ENCODE measurements at regions not wholly inside any gene's neighbourhood (a gene's known extent, or its start where the extent isn't known, plus 50 kb on each side); places are given as distances from the start of the nearest gene placed in this dataset.

DNA sequence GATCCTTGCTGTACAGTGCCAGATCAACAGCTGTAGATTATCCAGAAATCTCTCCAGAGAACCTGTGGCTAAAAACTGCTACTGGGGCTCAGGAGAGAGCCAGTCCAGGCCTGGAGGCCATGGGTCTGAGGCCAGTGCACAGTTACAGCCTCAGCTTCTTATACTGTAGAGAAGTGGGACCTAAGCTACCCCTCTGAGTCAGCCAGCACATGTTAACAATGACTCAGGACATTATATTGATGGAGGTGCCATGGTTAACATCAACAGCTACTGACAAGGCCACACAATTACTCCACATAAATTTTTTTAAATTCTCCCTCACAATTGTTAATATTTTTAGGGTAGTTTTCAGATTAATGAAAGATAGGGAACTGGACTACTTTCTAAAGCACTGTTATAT lies 138.5 kb downstream of the RBM26 start:
- DNase-seq (ENCODE audit: insufficient read length, low spot score) (no peak), FAIRE-seq (no peak)

DNA sequence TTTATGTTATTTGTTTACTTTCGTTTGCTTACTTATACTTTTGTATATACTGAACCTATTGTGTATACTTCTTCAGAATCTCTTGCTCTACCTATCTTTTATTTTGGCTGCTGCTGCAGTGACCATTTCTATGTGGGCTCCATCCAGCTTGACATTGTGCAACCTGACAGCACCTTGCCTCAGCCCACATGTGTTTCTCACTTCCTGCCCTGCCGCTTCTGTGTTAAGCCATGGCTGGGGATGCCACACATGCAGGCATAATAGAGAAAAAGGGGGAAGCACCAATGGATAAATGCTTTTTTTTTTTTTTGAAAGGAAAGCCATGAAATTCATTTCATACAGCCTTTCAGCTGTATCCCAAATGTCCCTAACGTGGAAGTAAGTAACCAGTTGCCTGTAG lies 147.6 kb downstream of the RBM26 start:
- no peak for FAIRE-seq

DNA sequence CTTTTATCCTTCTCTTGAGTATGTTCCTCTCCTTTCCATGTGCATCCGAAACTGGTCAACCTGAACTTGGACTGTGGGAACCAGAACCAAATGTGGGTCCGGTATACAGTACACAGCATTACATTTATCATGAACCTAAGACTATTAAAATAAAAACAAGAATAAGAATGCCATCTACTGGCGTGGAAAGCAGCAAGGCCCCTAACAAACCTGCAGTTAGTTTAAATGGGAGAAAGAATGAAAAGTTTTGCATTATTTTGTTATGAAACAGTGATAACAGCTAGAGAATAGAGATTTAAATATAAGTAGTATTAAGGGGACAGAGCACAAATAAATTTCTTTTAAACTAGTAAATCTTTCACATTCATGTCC lies 159.5 kb downstream of the RBM26 start:
- no peak for DNase-seq (ENCODE audit: insufficient read length, low spot score)
- FAIRE-seq = no peak

More for the DNA sequence above, 147.6 kb downstream of the RBM26 start:
- no peak for DNase-seq (ENCODE audit: insufficient read length, low spot score)

DNA sequence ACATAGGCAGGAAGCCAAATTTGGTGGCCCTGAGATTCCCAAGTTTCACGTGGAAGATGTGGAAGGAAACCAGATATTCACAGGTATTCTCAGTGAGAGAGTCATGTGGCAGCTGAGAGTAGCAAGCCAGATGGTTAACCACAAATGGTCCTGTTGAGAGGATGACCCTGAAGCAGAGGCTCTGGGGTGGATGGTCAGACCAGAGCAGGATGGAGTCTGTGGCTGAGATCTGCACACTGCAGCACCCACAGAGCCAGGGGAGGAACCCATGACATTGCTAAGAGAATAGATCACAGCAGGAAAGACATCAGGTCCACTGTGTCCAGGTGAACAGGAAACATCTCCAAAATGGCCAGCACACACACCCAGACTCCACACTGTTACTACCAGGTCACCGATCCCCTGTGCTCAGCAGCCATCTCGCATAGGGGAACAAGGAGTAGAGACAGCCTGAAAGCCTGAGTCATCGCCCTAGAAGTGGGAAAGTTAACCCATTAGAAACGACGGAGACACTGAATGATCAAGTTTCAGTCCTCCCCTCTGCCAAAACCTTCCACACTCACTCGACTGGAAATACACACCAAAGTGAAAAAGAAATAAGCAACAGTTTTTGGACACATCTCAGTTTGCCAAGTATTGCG lies 160.0 kb downstream of the RBM26 start:
- no peak for FAIRE-seq
- DNase-seq (ENCODE audit: insufficient read length, low spot score) = no peak

DNA sequence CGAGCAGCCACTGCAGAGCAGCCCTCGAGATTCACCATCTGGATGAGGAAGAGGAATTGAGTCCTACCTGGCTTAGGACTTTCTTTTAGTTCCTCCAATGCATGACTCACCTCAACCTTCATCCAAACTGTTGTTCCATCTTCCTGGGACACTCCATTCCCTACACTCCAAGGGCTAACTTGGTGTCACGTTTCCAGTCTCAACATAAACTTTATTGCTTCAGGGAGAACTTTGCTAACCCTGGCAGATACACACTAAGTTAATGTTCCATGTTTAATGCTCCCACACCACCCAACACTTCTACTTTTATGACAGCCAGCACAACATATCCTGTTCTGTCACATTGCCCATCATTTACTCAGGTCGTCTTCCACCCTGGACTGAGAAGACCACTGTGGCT lies 164.4 kb downstream of the RBM26 start:
- FAIRE-seq = no peak
- no peak for DNase-seq (ENCODE audit: insufficient read length, low spot score)

DNA sequence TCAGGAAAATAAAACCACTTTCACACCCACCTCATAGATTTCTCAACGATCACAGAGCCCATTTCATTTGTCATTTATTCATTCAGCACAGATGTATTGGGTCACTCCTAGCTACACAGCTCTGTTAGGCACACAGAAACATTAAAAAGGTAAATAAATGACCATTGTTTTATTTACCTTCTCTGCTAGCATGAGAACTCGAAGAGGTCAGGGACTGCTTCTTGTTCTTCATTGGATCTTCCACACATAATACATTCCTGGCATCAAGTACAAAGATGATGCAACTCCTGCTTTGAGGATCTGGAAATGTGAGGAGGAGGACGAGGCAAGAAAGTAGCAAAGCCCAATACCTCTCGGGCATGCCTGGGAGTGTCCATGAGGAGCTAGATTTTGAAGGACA lies 168.1 kb downstream of the RBM26 start:
- no peak for FAIRE-seq
- DNase-seq (ENCODE audit: insufficient read length, low spot score) = no peak

DNA sequence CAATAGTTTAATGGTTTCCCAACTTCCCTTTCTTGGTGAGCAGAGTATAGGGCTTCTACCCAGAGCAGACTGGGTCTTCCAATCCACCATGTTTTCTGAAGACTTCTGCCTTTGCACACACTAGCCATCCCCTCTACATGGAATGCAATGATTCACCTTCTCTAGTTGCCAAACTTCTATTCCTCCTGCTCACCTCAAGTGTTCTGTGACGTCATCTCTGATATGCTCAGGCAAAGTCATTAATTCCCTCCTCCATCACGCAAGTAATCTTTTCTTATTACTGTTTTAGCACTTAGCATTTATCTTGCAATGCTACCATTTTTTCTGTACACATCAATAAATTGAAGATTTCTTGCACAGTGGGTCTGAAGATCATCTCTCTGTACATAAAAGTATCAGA lies 174.2 kb downstream of the RBM26 start:
- no peak for DNase-seq (ENCODE audit: insufficient read length, low spot score)
- FAIRE-seq = no peak

DNA sequence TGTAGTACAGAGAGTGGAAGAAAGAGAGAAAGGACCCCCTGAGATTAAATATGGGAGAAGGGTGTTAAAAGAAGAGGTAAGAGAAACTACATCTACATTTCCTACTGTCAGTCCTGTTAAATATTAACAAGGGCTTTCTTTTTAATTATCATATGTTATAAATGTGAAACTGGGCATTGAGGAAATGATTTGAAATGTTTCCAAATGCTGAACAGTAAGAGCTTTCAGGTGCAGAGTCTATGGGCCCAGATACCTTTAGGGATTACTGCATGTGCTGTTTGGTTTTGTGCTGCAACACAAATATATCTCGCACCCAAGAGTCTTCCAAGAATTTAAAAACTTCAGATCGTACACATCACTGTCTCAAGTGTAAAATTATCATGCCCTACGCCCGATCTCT lies 176.3 kb downstream of the RBM26 start:
- FAIRE-seq = no peak
- DNase-seq (ENCODE audit: insufficient read length, low spot score) = no peak

DNA sequence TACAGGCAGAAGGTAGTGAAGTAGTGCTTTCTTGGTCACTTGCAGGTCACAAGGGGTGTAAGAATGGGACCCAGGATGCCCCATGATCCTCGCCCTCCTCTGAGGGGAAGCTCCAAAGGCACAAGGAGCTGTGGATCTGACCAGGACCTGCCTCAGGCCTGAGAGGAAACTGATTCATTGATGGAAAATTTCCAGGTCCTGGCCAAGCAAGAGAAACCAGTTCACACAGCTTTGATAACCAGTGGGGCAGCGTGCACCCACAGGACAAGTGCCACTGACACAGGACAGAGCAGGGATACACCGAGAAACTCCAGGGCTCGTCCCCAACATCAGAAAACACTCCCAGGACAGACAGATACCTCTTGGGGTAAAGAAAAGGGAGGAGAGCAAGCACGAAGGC lies 177.1 kb downstream of the RBM26 start:
- DNase-seq (ENCODE audit: insufficient read length, low spot score) (no peak), FAIRE-seq (no peak)

DNA sequence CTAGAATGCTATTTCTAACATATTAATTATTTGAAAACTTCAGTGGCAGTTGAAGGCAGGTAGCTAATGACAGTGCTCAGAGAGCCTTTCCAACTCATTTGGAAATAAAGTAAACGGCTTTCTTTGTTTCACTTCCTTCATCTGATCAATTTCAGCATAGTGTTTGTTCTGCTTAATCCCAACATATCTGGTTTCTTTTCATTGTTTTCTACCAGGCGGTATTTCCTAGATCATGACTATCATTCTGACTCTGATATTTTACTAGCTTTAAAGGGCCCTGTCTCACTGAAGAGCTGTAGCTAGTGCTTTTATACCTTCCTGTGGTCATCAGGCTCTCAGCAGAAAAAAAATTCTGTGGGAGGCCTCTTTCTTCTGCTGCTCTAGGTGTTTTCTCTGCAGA lies 178.6 kb downstream of the RBM26 start:
- no peak for DNase-seq (ENCODE audit: insufficient read length, low spot score)
- no peak for FAIRE-seq

DNA sequence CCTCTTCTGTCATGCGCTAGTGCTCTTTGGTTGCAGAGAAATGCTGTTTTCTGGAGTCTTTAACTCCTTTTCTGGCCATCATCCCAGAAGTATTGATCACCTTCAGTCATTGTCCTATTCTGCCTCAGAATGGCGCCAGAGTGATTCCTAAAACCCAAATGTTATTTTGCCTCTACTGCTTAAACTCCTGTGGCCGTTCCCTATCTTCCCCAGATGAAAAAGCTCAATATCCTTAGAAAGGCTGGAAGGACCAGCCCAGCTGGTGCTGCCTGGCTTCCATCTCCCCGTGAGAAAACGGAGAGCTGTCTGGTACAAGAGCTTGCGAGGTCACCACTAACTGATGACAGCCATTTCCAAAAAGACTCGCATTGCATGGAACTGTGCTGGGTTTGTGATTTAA lies 179.1 kb downstream of the RBM26 start:
- DNase-seq (ENCODE audit: insufficient read length, low spot score) = no peak
- FAIRE-seq = no peak

DNA sequence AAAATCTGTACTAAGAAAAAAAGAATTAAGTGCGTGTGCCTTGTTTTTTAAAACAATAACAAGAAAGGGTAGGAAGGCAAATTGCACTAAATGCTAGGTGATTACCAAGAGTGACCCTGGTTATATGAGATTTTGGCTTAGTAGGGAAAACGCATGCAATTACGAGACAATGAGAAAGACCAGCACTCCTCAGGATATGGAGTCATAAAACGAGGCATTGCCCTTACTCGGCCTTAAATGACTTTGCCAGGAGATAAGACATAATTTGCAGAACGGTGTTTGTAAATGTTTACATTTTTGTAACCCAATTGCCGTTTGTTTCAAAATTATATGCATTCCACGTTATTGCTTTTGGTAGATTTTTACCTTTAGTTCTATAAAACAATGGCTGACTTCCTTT lies 179.8 kb downstream of the RBM26 start:
- FAIRE-seq (no peak), DNase-seq (ENCODE audit: insufficient read length, low spot score) (no peak)

DNA sequence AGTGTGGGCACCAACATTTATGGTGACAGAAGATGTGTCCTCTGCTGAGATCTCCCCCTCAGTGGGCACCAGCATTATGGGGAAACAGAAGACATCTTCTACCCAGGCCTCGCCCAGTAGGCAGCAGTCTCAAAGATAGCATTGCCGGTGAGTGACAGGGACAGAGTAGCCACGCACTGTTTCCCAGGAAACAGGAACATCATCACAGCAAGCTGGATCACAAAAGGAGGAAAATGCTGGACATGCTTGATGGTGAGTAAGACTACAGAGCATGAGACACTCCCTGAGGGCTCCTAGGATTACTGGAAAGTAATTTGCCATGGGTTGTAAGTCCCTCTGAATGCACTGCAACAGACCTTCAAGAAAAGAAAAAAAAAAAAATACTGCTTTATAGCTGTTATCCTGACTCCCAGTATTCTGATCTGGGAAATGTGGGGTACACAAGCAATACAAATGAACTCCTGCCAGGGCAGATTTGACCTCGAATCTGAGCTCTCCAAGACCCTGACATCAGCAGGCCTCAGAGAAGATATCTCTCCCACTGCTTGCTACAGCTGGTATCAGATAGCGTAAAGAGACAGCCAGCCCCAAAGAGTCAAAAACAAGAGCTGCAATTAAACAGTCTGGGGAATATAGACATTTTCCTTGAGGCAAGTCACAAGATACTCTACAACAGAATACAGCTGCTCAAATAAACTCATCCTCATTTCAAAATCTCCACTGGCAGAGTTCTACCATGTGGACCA lies 180.4 kb downstream of the RBM26 start:
- no peak for FAIRE-seq
- DNase-seq (ENCODE audit: insufficient read length, low spot score) = no peak

DNA sequence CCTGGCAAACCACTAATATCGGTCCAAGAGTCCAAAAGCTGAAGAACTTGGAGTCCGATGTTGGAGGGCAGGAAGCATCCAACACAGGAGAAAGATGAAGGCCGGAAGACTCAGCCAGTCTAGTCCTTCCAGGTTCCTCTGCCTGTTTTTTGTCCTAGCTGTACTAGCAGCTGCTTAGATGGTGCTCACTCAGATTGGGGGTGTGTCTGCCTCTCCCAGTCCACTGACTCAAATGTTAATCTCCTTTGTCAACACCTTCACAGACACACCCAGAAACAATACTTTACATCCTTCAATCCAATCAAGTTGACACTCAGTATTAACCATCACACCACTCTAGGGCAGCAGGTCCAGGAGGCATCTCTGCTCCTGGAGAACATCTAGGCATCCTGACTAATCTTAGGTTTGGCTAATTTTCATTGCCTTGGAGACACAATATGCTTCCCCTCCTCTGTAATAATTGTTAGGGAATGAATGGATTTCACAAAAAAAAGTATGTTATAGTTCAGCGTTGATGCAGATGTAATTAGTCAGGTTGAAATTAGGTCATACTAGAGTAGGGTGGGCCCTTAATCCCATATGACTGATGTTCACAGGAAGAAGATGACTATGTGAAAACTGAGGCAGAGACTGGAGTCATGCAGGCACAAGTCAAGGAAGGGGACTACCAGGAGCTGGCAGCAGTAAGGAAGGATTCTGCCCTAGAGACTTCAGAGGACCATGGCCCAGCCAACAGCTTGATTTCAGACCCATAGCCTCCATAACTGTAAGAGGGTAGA lies 183.4 kb downstream of the RBM26 start:
- DNase-seq (ENCODE audit: insufficient read length, low spot score) (no peak), FAIRE-seq (no peak)

DNA sequence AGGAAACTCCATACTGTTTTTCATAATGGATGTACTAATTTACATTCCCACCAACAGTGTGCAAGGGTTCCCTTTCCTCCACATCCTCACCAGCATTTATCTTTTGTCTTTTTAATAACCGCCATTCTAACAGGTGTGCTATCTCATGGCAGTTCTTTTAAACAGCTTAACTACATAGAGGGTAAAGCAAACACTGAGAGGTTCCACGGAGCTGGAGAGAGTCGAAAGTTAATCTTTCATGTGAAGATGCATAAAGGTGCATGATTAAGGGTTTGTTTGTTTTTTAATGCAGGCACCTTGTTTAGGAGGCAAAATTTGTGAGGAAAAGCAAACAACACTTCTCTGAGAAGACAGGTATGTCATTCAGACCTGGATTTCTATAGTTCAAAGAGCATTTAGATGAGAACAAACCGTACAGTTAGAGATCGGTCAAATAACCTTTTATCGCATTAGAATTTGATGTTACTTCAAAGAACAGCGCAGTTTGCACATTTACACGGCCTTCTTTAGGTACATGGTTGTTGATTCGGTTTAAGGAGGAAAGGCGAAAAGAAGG lies 193.9 kb downstream of the RBM26 start:
- no peak for DNase-seq (ENCODE audit: insufficient read length, low spot score)
- no peak for FAIRE-seq

DNA sequence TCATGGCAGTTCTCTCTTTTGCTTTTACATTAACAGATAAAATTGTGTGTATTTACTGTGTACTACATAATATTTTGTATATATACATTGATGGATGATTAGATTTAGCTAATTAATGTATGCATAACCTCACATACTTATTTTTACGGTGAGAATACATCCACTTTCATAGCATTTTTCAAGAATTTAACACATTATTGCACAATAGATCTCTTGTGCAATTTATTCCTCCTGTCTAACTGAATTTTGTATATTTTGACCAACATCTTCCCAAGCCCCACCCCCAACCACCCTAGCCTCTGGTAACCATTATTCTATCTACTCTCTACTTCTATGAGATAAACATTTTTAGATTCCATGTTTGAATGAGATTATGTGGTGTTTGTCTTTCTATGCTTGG lies 194.7 kb downstream of the RBM26 start:
- FAIRE-seq = no peak
- DNase-seq (ENCODE audit: insufficient read length, low spot score) = no peak

DNA sequence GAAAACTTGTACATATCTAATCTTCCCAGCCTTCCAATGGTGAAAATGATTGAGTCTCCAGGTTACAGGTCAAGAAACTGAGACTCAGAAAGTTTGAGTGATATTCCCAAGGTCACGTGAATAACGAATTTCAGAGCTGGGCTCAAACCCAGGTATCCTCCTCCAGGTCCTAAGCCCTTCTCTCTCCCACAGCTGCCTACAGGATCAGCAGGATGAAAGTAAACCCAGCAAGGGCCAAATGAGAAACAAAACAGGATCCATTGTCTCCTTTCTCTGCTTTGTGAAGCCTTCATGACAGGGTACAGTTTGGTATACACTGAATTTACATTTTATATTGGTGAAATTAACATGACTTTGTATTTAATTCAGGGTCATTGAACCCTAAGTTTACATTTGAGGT lies 208.1 kb downstream of the RBM26 start:
- FAIRE-seq (no peak), DNase-seq (ENCODE audit: insufficient read length, low spot score) (no peak)

DNA sequence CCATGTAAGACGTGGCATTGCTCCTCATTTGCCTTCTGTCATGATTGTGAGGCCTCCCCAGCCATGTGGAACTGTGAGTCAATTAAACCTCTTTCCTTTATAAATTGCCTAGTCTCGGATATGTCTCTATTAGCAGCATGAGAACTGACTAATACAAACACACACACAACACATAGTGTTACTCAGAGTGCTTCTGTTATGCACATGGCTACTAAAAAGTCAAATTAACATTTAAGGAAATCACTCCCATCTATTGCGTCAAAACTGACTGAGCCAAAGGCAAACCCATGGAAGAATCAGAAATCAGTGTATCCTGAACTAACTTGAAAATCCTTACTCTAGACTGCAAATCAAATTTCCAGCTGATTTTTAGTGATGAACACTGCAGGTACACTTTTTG lies 209.2 kb downstream of the RBM26 start:
- FAIRE-seq = no peak
- no peak for DNase-seq (ENCODE audit: insufficient read length, low spot score)

DNA sequence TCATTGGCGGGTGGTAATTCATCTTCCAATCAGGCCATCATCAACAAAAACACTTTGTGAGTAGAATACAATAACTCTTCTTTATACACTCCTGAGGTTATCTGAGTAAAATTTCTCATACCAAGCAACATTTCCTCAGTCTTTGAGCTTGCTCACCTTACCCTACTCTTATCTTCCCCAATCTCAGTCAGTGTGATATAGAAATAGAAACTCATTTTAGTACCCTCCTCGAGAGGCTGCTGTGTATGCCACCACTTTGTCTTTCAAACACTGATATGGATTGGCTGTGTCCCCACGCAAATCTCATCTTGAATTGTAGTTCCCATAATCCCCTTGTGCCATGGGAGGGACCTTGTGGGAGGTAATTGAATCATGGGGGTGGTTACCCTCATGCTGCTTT lies 209.7 kb downstream of the RBM26 start:
- DNase-seq (ENCODE audit: insufficient read length, low spot score) (no peak), FAIRE-seq (no peak)

DNA sequence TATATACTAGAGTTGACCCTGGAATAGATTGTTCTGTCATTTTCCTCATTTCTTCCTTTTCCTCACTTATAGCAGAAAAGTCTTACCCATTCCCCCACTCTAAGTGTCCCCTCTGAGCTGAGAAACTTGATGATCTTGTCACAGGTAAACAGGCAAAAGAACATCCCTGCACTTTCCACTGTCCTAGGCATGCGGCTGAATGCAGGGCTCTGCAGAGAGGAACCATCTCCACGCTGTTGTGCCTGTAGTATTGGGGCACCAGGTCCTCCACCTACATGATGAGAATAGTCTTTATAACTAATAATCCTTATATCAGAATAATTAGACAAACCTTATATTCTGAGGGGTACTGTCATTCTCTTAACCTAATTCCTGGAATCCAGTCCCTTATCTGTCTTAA lies 211.3 kb downstream of the RBM26 start:
- DNase-seq (ENCODE audit: insufficient read length, low spot score) = no peak
- no peak for FAIRE-seq

DNA sequence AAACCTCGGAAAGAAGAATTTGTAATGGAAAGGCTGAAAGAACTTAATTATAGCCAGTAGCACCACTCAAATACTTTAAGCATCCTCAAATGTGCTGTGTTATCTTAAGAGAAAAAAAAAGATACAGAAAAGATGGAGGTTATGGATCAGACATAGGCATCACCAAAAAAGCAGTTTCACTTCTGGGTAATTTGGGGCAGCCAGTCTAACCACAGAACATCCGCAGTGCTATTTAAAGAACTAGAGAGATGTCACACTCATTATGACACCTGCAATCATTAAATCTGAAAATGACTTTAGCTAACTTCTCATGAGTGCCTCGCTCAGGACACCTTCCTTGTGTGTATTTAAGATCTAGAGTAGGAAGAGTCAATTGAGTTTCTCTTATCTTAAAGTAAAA lies 211.8 kb downstream of the RBM26 start:
- no peak for DNase-seq (ENCODE audit: insufficient read length, low spot score)

DNA sequence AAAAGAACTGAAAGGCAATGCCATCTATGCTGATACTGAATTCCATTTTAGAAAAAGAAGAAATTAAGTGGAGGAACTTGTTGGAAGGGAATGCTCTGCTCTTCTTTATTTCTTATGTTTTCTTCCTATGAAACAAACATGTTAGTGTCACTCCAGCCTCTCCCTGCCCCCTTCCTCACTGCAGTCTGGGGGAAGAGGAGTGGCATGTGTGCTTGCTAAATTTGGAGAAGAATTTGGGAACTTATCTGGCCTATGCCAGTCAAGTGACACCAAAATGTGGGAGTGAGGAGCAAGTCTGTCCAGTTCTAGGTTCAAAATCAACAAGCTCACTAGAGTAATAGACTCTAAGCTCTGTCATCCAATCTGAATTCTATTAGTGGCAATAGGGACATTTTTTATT lies 214.6 kb downstream of the RBM26 start:
- no peak for FAIRE-seq
- no peak for DNase-seq (ENCODE audit: insufficient read length, low spot score)

More for the DNA sequence above, 211.8 kb downstream of the RBM26 start:
- no peak for FAIRE-seq
